ENCODE measurements at regions not wholly inside any gene's neighbourhood (a gene's known extent, or its start where the extent isn't known, plus 50 kb on each side); places are given as distances from the start of the nearest gene placed in this dataset.

DNA sequence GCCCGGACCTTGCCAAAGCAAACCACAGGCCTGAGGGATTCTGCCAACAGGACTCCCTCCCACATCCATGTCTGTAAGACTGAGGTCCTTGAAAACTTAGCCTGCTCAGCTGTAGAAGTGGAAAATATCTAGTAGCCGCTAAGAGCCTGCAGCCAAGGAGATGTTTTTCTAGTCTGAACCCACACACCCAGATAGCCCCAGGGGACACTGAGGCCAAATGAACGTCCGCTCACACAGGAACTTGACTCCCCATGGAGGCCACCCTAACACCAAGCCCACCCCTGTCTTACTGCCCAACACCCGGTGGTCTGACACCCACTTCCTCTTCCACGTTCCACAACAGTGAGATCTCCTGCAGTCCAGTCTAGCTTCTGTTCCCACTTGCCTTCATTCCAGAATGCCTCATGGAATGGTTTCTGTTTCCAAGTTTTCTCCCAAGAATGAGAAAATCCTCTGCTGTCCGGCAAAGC is 174.8 kb downstream of the PLPP3 start:
- Histone ChIP-seq H3K27me3 (replicated peaks in 1 of 4; ENCODE audit: control insufficient read depth in 3 of 4, extremely low read depth in 1 of 4, insufficient read depth in 3 of 4, low read length in 3 of 4) (no peaks in the 10 kb centered on the region), H2AFZ (ENCODE audit: low read length) (no peak overlapping the region), H4K91ac (replicated peaks; ENCODE audit: insufficient read length, low read length) (no peak overlapping the region), H3K27ac (ENCODE audit: low read depth, low read length) (no peak overlapping the region), H3K4me3 (ENCODE audit: extremely low read depth in 1 of 4, insufficient read depth in 2 of 4, low read depth in 3 of 4, low read length in 4 of 4) (no peak overlapping the region), H2BK12ac (ENCODE audit: low read depth, low read length) (no peak overlapping the region), H3K9me3 (ENCODE audit: insufficient read depth in 2 of 2, low read depth in 1 of 2, low read length in 1 of 2) (no peaks in the 10 kb centered on the region), H4K20me1 (replicated peaks in 1 of 2; ENCODE audit: control insufficient read depth in 1 of 2, insufficient read depth in 2 of 2, low read length in 2 of 2) (no peaks in the 10 kb centered on the region), H3K14ac (ENCODE audit: insufficient read length) (no peak overlapping the region), H3K4ac (replicated peaks; ENCODE audit: insufficient read length, low read depth, low read length) (no peak overlapping the region), H3K56ac (replicated peaks; ENCODE audit: insufficient read length, low read depth, low read length) (no peak overlapping the region), H3K4me2 (ENCODE audit: insufficient read depth in 1 of 2, low read depth in 2 of 2, low read length in 2 of 2) (no peak overlapping the region), H3K79me2 (ENCODE audit: control insufficient read depth in 1 of 2, insufficient read depth in 2 of 2, low read length in 2 of 2) (no peaks in the 10 kb centered on the region), H3K4me1 (replicated peaks in 1 of 4; ENCODE audit: control insufficient read depth in 3 of 4, insufficient read depth in 4 of 4, low read length in 3 of 4) (peaks cover 0 to 3% (median 0%) of the 10 kb centered on the region in 4 experiments; a peak in 1 of 7 replicates), H4K8ac (ENCODE audit: extremely low read depth, insufficient read depth, low read length) (no peak overlapping the region), H4K5ac (ENCODE audit: insufficient read length, low read depth, low read length) (no peak overlapping the region), H2BK20ac (ENCODE audit: low read length) (0 out of 2 replicates have a peak overlapping the region, but pooled peaks have one; percentile 72), H2BK120ac (replicated peaks; ENCODE audit: low read depth, low read length) (no peak overlapping the region), H2BK5ac (ENCODE audit: low read depth, low read length) (no peak overlapping the region), H2BK15ac (ENCODE audit: low read length) (peak overlapping the region; percentile 46; the same call in 1 of the 2 replicates), H3K36me3 (ENCODE audit: control insufficient read depth in 2 of 4, insufficient read depth in 4 of 4, low read length in 3 of 4) (no peaks in the 10 kb centered on the region), H3K23ac (ENCODE audit: insufficient read length) (no peak overlapping the region), H3K23me2 (ENCODE audit: low read depth, low read length) (no peaks in the 10 kb centered on the region), H3K79me1 (ENCODE audit: low read depth, low read length) (no peaks in the 10 kb centered on the region), H3K18ac (ENCODE audit: extremely low read depth, low read length) (no peak overlapping the region), H3K9ac (replicated peaks in 1 of 4; ENCODE audit: extremely low read depth in 1 of 4, low read depth in 3 of 4, low read length in 3 of 4) (no peak overlapping the region), H2AK5ac (ENCODE audit: low read depth, low read length) (no peak overlapping the region)
- POLR2A ChIA-PET (ENCODE audit: partially characterized antibody): no interaction called here
- 85% methylated on average over 7 of the region's 7 CpGs; no CpG with 5 or more reads in 1 of the 2 experiments for WGBS, 2 experiments (ENCODE audit: extremely low coverage in 1 of 2, insufficient coverage in 1 of 2, insufficient read length in 1 of 2, insufficient replicate concordance in 2 of 2, low coverage in 1 of 2, low lambda C conversion rate in 2 of 2, missing lambda C conversion rate in 1 of 2)
- CTCF ChIA-PET (ENCODE audit: partially characterized antibody): interaction anchor here (1.0 to 1.2 kb wide), 3 partner anchors 96 to 180 kb away, joined by 3 read pairs; no protein-coding TSS in a partner anchor
- FAIRE-seq (no peak), DNase-seq (ENCODE audit: low read depth in 1 of 2, low spot score in 2 of 2) (no peak)
- TF ChIP-seq ZNF274 (IDR thresholded peaks at IDR 0.05; ENCODE audit: borderline replicate concordance, extremely low read depth, low read length) (no peak), SAP30 (IDR thresholded peaks at IDR 0.05; ENCODE audit: insufficient read depth, insufficient replicate concordance, low read length) (no peak), POLR2AphosphoS5 (IDR thresholded peaks at IDR 0.05; ENCODE audit: low read depth, low read length) (no peak), RNF2 (IDR thresholded peaks at IDR 0.05; ENCODE audit: borderline replicate concordance, low read depth, low read length, missing control alignments, poor library complexity, severe bottlenecking) (no peak), RXRA (IDR thresholded peaks at IDR 0.05; ENCODE audit: insufficient read depth, low read depth, low read length) (no peak), SUZ12 (IDR thresholded peaks at IDR 0.05; ENCODE audit: low read length) (no peak), YY1 (IDR thresholded peaks at IDR 0.05; ENCODE audit: low read depth, low read length) (no peak), ASH2L (IDR thresholded peaks at IDR 0.05; ENCODE audit: low read length) (no peak), TAF1 (IDR thresholded peaks at IDR 0.05; ENCODE audit: low read depth, low read length) (no peak), SIN3A (conservative IDR thresholded peaks at IDR 0.05 in 1 of 2, IDR thresholded peaks at IDR 0.05 in 1 of 2; ENCODE audit: low read depth in 1 of 2, low read length in 2 of 2) (no peak)
- TF ChIP-seq, protein P1, sequence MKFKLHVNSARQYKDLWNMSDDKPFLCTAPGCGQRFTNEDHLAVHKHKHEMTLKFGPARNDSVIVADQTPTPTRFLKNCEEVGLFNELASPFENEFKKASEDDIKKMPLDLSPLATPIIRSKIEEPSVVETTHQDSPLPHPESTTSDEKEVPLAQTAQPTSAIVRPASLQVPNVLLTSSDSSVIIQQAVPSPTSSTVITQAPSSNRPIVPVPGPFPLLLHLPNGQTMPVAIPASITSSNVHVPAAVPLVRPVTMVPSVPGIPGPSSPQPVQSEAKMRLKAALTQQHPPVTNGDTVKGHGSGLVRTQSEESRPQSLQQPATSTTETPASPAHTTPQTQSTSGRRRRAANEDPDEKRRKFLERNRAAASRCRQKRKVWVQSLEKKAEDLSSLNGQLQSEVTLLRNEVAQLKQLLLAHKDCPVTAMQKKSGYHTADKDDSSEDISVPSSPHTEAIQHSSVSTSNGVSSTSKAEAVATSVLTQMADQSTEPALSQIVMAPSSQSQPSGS (IDR thresholded peaks at IDR 0.05; ENCODE audit: low read length): no peak
